ENCODE measurements at regions not wholly inside any gene's neighbourhood (a gene's known extent, or its start where the extent isn't known, plus 50 kb on each side); places are given as distances from the start of the nearest gene placed in this dataset.
A peak's percentile ranks its signal among the peaks of the same experiment; 100 is the strongest.

- no peak for DNase-seq (ENCODE audit: low read depth, low spot score)
- no TSS peak for BruUV-seq (replicated peaks)
- Histone ChIP-seq H3K4me2 (ENCODE audit: control insufficient read depth, insufficient read depth) (no peak overlapping the region), H3K36me3 (ENCODE audit: control insufficient read depth in 2 of 2, insufficient read depth in 2 of 2, low read length in 1 of 2) (no peaks in the 10 kb centered on the region), H3K4me3 (no peak overlapping the region), H2AFZ (ENCODE audit: control insufficient read depth, low read depth, low read length) (no peak overlapping the region), H3K9me3 (replicated peaks; ENCODE audit: control insufficient read depth, insufficient read depth, low read length) (no peaks in the 10 kb centered on the region), H3K27me3 (replicated peaks in 1 of 2; ENCODE audit: control insufficient read depth in 2 of 2, insufficient read depth in 2 of 2, low read length in 1 of 2) (no peaks in the 10 kb centered on the region), H4K20me1 (ENCODE audit: control insufficient read depth, insufficient read depth) (no peaks in the 10 kb centered on the region), H3K4me1 (ENCODE audit: control insufficient read depth, insufficient read depth, low read length) (no peaks in the 10 kb centered on the region), H3K27ac (ENCODE audit: control insufficient read depth, insufficient read depth) (no peak overlapping the region), H3K9ac (ENCODE audit: control insufficient read depth, insufficient read depth, low read length) (no peak overlapping the region), H3K79me2 (ENCODE audit: control insufficient read depth, insufficient read depth, low read length) (no peaks in the 10 kb centered on the region)
- intact Hi-C loops (cut with micrococcal nuclease; ENCODE audit: unreplicated experiment) (no loop called here), in situ Hi-C loops (cut with MboI) (no loop called here)
- WGBS (ENCODE audit: insufficient coverage, insufficient replicate concordance, low lambda C conversion rate, missing lambda C conversion rate) = 0% methylated on average over 3 of the region's 3 CpGs
- peak; percentile 63 for ATAC-seq
- ChIA-PET RAD21 (ENCODE audit: unreplicated experiment) (interaction anchor here (0.8 to 0.9 kb wide), 2 partner anchors 62 to 231 kb away, joined by 3 read pairs; no protein-coding TSS in a partner anchor), SMC1A (ENCODE audit: uncharacterized antibody, unreplicated experiment) (interaction anchor here (0.8 to 3.6 kb wide), 8 partner anchors 11 to 304 kb away, joined by 3 to 12 read pairs (median 4); no protein-coding TSS in a partner anchor), POLR2A (no interaction called here), CTCF (no interaction called here)
- TF ChIP-seq EP300 (IDR thresholded peaks at IDR 0.05; ENCODE audit: borderline replicate concordance in 1 of 2, control insufficient read depth in 1 of 2, low read depth in 2 of 2, low read length in 2 of 2) (0 out of 4 replicates have a peak, but pooled peaks of 1 of the 2 experiments have one; percentile 12), MAX (IDR thresholded peaks at IDR 0.05; ENCODE audit: low read depth, low read length) (no peak), JUNB (IDR thresholded peaks at IDR 0.05) (no peak), EZH2 (IDR thresholded peaks at IDR 0.05; ENCODE audit: borderline replicate concordance, control insufficient read depth, low read depth, low read length) (no peak), CUX1 (IDR thresholded peaks at IDR 0.05; ENCODE audit: insufficient replicate concordance, low read depth, low read length) (no peak), POLR2AphosphoS5 (IDR thresholded peaks at IDR 0.05; ENCODE audit: low read length) (no peak)
- FAIRE-seq = no peak
Measured at GRCh38 chr13:81568824-81569223, 1227.9 kb upstream of the SPRY2 start.

Data from GM12878 (cell line).